ENCODE measurements at regions not wholly inside any gene's neighbourhood (a gene's known extent, or its start where the extent isn't known, plus 50 kb on each side); places are given as distances from the start of the nearest gene placed in this dataset.

DNA sequence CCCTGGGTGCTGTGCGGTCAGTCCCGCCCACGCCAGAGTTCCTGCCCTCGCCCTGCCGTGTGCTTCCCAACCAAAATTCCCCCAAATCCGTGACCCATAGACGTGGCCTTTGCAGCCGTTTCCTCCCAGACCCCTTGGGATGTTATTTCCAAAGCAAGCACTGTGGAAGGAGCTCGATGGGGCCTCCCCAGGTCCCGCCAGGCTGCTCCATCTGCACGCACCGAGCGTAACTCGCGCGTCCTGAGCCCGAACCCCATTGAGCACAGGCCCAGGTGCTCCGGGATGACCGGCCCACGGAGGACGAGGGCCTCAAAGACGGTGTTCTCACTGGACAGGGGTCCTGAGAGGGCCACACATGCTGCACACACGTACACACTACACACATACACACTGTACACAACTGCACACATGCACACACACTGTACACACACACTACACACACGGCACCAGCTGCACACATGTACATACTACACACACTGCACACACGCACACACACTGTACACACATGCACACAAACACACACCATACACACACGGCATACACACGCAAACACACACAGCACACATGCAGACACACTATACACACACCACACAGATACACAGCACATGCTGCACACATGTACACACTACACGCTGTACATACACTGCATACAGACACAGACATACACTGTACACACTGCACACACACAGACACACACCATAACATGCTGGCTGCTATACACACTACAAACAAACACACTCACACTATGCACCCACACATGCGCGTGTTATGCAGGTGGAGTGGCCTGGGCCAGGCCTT lies 431.2 kb upstream of the SALL3 start:
- H3K4me3 ChIP-seq (replicated peaks; ENCODE audit: low read depth, low read length): no peak overlapping the region
- TF ChIP-seq, protein P1, sequence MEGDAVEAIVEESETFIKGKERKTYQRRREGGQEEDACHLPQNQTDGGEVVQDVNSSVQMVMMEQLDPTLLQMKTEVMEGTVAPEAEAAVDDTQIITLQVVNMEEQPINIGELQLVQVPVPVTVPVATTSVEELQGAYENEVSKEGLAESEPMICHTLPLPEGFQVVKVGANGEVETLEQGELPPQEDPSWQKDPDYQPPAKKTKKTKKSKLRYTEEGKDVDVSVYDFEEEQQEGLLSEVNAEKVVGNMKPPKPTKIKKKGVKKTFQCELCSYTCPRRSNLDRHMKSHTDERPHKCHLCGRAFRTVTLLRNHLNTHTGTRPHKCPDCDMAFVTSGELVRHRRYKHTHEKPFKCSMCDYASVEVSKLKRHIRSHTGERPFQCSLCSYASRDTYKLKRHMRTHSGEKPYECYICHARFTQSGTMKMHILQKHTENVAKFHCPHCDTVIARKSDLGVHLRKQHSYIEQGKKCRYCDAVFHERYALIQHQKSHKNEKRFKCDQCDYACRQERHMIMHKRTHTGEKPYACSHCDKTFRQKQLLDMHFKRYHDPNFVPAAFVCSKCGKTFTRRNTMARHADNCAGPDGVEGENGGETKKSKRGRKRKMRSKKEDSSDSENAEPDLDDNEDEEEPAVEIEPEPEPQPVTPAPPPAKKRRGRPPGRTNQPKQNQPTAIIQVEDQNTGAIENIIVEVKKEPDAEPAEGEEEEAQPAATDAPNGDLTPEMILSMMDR (IDR thresholded peaks at IDR 0.05; ENCODE audit: low read length, missing control alignments): no peak
- DNase-seq (ENCODE audit: low read depth): no peak

DNA sequence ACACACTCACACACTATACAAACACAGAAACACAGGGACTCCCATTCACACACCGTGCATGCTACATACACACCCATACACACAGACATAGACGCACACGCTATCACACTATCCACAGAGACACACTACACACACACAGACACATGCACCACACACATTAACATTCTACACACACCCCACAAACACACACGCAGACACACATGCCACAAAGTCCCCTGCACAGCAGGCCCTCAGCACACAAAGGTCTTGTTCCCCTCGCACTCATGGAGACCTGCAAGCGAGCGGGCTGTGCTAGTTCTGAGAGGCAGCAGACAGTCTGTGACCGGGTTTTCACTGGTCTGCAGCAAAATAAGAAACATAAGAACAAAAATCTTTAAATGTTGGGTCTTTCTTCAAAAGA lies 429.6 kb upstream of the SALL3 start:
- no peak for DNase-seq (ENCODE audit: low read depth)
- no peak overlapping the region for H3K4me3 ChIP-seq (replicated peaks; ENCODE audit: low read depth, low read length)
- TF ChIP-seq, protein P1 (IDR thresholded peaks at IDR 0.05; ENCODE audit: low read length, missing control alignments): no peak

DNA sequence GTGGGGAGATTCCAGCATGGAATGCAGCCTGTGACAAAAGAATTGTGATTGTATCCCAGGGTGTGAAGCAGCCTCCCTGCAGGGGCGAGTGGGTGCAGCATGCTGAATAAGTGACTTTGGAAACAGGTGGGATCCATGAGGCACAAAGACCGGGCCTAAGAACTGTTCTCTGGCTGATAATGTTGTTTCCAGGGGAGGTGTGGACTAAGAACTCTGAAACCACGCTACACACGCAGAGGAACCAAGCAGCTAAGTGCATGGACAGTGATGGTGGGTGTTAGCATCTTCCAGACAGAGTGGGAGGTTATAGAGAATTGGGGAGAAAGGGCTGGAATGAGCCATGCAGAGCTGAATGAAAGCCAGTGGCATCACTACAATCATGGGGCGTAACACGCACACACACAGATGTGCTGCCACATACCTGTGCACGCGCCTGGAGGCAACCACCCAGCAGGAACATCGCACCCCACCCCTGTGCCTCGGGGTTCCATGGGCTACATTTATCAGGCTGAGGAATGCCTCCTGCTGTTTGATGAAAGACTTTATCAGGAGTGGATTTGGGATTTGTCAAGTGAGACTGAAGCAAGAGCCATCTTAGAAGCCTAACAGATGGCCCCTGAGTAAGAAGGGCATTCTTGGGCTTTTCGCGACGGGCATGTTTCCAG lies 424.5 kb upstream of the SALL3 start:
- TF ChIP-seq, protein P1 (IDR thresholded peaks at IDR 0.05; ENCODE audit: low read length, missing control alignments): no peak
- H3K4me3 ChIP-seq (replicated peaks; ENCODE audit: low read depth, low read length): no peak overlapping the region
- no peak for DNase-seq (ENCODE audit: low read depth)

DNA sequence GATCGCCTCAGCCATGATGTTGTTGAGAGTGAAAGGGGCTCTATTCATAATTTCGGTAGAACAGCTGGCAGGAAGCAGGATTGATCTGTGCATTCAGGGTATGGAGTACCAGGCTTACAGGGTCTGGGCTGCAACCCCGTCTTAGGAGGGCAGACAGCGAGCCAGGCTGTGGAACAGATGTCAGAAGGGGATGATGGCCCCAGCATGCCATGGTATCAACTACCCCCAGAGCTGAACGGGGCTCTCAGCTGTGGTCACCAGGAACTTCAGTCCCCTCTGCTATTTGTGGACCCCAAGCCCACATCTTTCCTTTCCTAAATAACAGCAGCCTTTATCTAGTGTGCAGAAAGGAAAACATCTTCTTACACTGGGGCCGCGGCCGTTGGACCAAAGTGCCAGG lies 422.2 kb upstream of the SALL3 start:
- DNase-seq (ENCODE audit: low read depth): no peak
- TF ChIP-seq, protein P1 (IDR thresholded peaks at IDR 0.05; ENCODE audit: low read length, missing control alignments): no peak
- H3K4me3 ChIP-seq (replicated peaks; ENCODE audit: low read depth, low read length): no peak overlapping the region

DNA sequence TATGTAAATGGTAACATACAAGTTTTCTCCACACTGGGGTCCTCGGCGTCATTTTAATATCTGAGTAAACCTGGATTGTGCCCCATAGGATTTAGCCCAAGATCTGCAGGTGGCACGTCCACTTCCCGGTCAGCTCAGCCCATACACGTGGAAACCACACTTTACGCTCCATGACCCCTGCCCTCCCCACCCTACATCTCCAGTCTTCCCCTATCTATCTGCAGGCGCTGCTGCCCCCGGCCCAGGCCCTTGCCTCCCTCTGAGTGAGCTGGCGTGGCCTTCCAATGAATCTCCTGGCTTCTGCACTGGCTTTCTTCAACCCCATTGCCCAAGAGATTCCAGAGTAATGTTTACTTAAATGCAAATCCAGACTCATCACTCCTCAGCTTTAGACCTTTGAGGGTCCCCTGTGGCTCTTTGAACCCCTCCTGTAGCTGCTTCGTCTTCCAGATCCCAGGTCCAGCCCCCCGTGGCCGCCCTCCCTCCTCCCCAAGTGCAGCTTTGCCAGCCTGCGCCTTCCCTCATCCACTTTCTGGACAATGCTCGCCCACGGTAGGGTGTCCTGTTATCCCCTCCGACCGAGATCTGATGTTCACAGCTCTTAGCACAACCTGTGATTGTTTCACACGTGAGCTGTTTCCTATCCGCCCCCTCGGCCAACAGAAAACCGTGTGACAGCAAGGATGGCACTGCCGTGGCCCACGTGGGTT lies 421.4 kb upstream of the SALL3 start:
- TF ChIP-seq, protein P1 (IDR thresholded peaks at IDR 0.05; ENCODE audit: low read length, missing control alignments): no peak
- no peak for DNase-seq (ENCODE audit: low read depth)
- H3K4me3 ChIP-seq (replicated peaks; ENCODE audit: low read depth, low read length): no peak overlapping the region

DNA sequence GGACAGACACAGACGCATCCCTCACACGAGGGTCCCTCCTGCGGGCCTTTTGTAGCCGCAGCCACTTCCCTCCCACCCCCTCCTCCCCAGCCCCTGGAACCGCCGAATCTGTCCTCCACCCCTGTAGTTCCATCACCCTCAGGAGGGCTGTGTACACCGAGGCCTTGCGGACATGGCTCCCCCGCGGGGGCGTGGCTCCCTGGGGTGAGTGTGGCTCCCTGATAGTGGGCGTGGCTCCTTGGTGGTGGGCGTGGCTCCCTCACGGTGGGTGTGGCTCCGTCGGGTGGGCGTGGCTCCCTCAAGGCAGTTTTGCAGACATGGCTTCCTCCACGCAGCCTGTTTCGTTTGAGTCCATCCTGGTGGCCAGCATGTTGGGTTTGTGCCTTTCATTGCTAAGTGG lies 420.7 kb upstream of the SALL3 start:
- TF ChIP-seq, protein P1 (IDR thresholded peaks at IDR 0.05; ENCODE audit: low read length, missing control alignments): no peak
- no peak overlapping the region for H3K4me3 ChIP-seq (replicated peaks; ENCODE audit: low read depth, low read length)
- DNase-seq (ENCODE audit: low read depth): no peak

Measured in fibroblast of pulmonary artery (primary cell).